Lung (tissue), 11 donors: ENCODE measurements at regions not wholly inside any gene's neighbourhood (a gene's known extent, or its start where the extent isn't known, plus 50 kb on each side); places are given as distances from the start of the nearest gene placed in this dataset.
A peak's percentile ranks its signal among the peaks of the same experiment; 100 is the strongest.

Source experiments
- ATAC-seq: fragments of 200-7000 bp; cut with Tn5 transposase; one replicate; pipeline ENCODE4 v1.9.1; 2020; ENCODE audit warnings: moderate number of reproducible peaks; ENCODE audit not compliant: insufficient read depth, low FRiP score
- DNase-seq, 3 donors: peaks; one replicate each; pipeline ENCODE4 v3.0.0-alpha.2; 2013 to 2017
- H3K27ac ChIP-seq, 2 donors: one replicate each; pipeline ENCODE4 v1.5.1; 2013; ENCODE audit warnings: mild to moderate bottlenecking in 2 of 2, moderate library complexity in 2 of 2, control low read depth in 1 of 2, inconsistent platforms in 1 of 2, low read depth in 1 of 2, low read length in 1 of 2
- H3K27me3 ChIP-seq, 3 donors: one replicate each; pipeline ENCODE4 v1.5.1; 2013; ENCODE audit warnings: low read length in 2 of 3; ENCODE audit not compliant: control insufficient read depth in 3 of 3, insufficient read depth in 3 of 3
- H3K36me3 ChIP-seq, 4 donors: one replicate each; pipeline ENCODE4 v1.5.1; 2013; ENCODE audit warnings: low read length in 4 of 4, mild to moderate bottlenecking in 1 of 4, moderate library complexity in 1 of 4; ENCODE audit not compliant: control insufficient read depth in 4 of 4, insufficient read depth in 4 of 4
- H3K4me1 ChIP-seq, 5 donors: one replicate each; pipeline ENCODE4 v1.5.1; 2013; ENCODE audit warnings: low read length in 5 of 5, mild to moderate bottlenecking in 2 of 5, moderate library complexity in 1 of 5; ENCODE audit not compliant: control insufficient read depth in 5 of 5, insufficient read depth in 5 of 5
- H3K4me3 ChIP-seq: one replicate; pipeline ENCODE4 v1.5.1; 2013; ENCODE audit warnings: mild to moderate bottlenecking, control low read depth, moderate library complexity
- H3K9ac ChIP-seq, 2 donors: one replicate each; pipeline ENCODE4 v1.5.1; 2013; ENCODE audit warnings: low read length in 2 of 2, control low read depth in 1 of 2; ENCODE audit not compliant: insufficient read depth in 1 of 2
- H3K9me3 ChIP-seq, 4 donors: one replicate each; pipeline ENCODE4 v1.5.1; 2013; ENCODE audit warnings: low read length in 3 of 4, mild to moderate bottlenecking in 1 of 4, moderate library complexity in 1 of 4; ENCODE audit not compliant: control insufficient read depth in 4 of 4, insufficient read depth in 3 of 4
- CTCF ChIP-seq: IDR thresholded peaks from 2 replicates; pipeline ENCODE4 v1.5.1; 2012; ENCODE audit warnings: mild to moderate bottlenecking; ENCODE audit errors: control extremely low read depth, extremely low read depth
- WGBS, 2 donors: extraction: QIAGEN DNeasy Blood & Tissue Kit; methylation state at CpG; one replicate each; pipeline ENCODE4 v1.1.7; 2013; 5-methylcytosine and 5-hydroxymethylcytosine counted together
- donor health status: control.
- donor health status: control.
- donor health status: Bipolar disorder and iron deficiency.
- donor health status: healthy.
- donor health status: DM: yes; HTN: yes; CAD: no.

- no peaks in the 10 kb centered on the region for H3K9me3 ChIP-seq
- 55 to 79% methylated on average over 2 of the region's 2 CpGs for WGBS, 2 donors
- H3K27me3 ChIP-seq = no peaks in the 10 kb centered on the region
- H3K27ac ChIP-seq = no peak overlapping the region
- no peaks in the 10 kb centered on the region for H3K36me3 ChIP-seq
- DNase-seq (peak; percentile 29 to 71 (median 54)), ATAC-seq (no peak)
- no peak overlapping the region for H3K4me3 ChIP-seq
- peaks cover 0 to 7% (median 0%) of the 10 kb centered on the region in 5 donors for H3K4me1 ChIP-seq
- no peak for TF ChIP-seq CTCF
- no peak overlapping the region for H3K9ac ChIP-seq
Observed at GRCh38 chr11:36848660-36849059, 250.6 kb upstream of the RAG2 start.

DNA sequence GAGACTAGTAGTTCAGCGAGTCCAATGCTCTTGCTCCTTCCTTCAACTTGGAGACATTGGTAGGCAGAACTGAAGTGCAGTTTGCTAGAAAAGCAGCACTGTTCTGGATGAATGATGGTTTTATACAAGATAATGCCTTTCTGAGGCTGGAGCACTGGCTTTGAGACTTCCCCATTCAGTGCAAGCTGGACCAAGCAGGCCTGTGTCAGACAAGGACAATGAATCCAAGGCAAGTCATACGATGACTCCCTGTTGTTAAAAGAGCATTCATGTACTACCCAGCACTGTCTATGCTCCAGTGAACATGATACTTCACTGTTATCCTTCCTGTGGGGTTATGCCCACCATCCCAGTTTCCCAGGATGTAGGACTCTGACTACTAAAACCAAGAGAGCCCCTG is 242.3 kb upstream of the RAG2 start:
- no peak overlapping the region for H3K27ac ChIP-seq
- no peaks in the 10 kb centered on the region for H3K27me3 ChIP-seq
- no peak overlapping the region for H3K4me3 ChIP-seq
- DNase-seq = no peak
- no peaks in the 10 kb centered on the region for H3K36me3 ChIP-seq
- ATAC-seq = no peak
- no peak for TF ChIP-seq CTCF
- no peaks in the 10 kb centered on the region for H3K9me3 ChIP-seq
- no peaks in the 10 kb centered on the region for H3K4me1 ChIP-seq
- H3K9ac ChIP-seq = no peak overlapping the region
- 89 to 91% methylated on average over 2 of the region's 2 CpGs for WGBS, 2 donors

DNA sequence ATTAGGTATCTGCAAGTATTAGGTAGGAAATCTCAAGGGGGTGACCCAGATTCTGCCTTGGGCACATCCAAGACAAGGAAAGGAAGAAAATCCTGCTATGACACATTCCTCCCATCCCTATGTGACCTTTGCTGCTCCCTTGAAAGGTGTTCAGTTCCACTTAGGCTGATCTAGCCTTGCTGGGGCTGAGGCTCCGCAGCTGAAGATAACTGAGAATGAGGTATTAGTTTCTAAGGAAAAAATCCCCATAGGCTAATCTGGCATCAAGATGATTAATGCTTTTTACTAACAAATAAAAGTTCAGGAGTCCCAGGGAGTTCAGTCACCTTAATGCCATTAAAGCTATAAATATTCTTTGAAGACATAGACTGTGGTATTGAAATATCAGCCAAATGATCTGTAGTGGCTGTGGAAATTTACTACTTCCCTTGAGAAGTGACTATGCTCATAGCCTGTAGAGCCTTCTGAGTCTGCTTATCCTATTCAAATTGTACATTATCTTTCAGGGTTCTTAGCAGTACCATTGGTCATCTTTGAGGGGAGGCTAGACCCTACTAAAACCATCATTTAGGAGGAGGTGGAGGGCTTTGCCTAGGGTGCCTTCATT is 239.9 kb upstream of the RAG2 start:
- no peak overlapping the region for H3K4me3 ChIP-seq
- H3K27ac ChIP-seq = no peak overlapping the region
- H3K36me3 ChIP-seq = no peaks in the 10 kb centered on the region
- no peaks in the 10 kb centered on the region for H3K9me3 ChIP-seq
- H3K4me1 ChIP-seq = no peaks in the 10 kb centered on the region
- no peak overlapping the region for H3K9ac ChIP-seq
- WGBS, 2 donors = 90 to 97% methylated on average over 1 of the region's 1 CpG
- DNase-seq (no peak), ATAC-seq (no peak)
- no peaks in the 10 kb centered on the region for H3K27me3 ChIP-seq
- no peak for TF ChIP-seq CTCF

- Histone ChIP-seq H3K9me3 (no peaks in the 10 kb centered on the region), H3K4me3 (no peak overlapping the region), H3K27ac (no peak overlapping the region), H3K27me3 (no peaks in the 10 kb centered on the region), H3K36me3 (no peaks in the 10 kb centered on the region), H3K9ac (no peak overlapping the region), H3K4me1 (no peaks in the 10 kb centered on the region)
- DNase-seq = no peak
- no peak for ATAC-seq
- WGBS, 2 donors = 91% methylated on average over 10 of the region's 10 CpGs
- no peak for TF ChIP-seq CTCF
Observed at GRCh38 chr11:36825251-36825650, 227.2 kb upstream of the RAG2 start.
